ENCODE measurements at regions not wholly inside any gene's neighbourhood (a gene's known extent, or its start where the extent isn't known, plus 50 kb on each side); places are given as distances from the start of the nearest gene placed in this dataset.
A peak's percentile ranks its signal among the peaks of the same experiment; 100 is the strongest.

- no peaks in the 10 kb centered on the region for H3K9me3 ChIP-seq (ENCODE audit: low read depth)
- H3K36me3 ChIP-seq, result no peaks in the 10 kb centered on the region
- peak; percentile 21 to 65 for DNase-seq (ENCODE audit: low read depth in 1 of 2, low spot score in 1 of 2)
- H3K4me3 ChIP-seq, result no peak overlapping the region
- no peak overlapping the region for H3K27ac ChIP-seq
- no peak for TF ChIP-seq CTCF (IDR thresholded peaks at IDR 0.05; ENCODE audit: low read depth, low read length)
- H3K27me3 ChIP-seq, result no peaks in the 10 kb centered on the region
- H3K4me1 ChIP-seq (ENCODE audit: low read depth), result no peaks in the 10 kb centered on the region
These were observed 142.5 kb upstream of the TNS3 start for GRCh38 chr7:47724335-47724982.

GRCh38 chr7:47722126-47722525 lies 140.2 kb upstream of the TNS3 start:
- H3K9me3 ChIP-seq (ENCODE audit: low read depth), result no peaks in the 10 kb centered on the region
- H3K27ac ChIP-seq, result no peak overlapping the region
- TF ChIP-seq CTCF (IDR thresholded peaks at IDR 0.05; ENCODE audit: low read depth, low read length), result no peak
- no peak for DNase-seq (ENCODE audit: low read depth in 1 of 2, low spot score in 1 of 2)
- no peaks in the 10 kb centered on the region for H3K27me3 ChIP-seq
- H3K36me3 ChIP-seq, result no peaks in the 10 kb centered on the region
- no peaks in the 10 kb centered on the region for H3K4me1 ChIP-seq (ENCODE audit: low read depth)
- H3K4me3 ChIP-seq, result no peak overlapping the region

- Histone ChIP-seq H3K4me3 (no peak overlapping the region), H3K36me3 (no peaks in the 10 kb centered on the region), H3K9me3 (ENCODE audit: low read depth) (no peaks in the 10 kb centered on the region), H3K27me3 (no peaks in the 10 kb centered on the region), H3K4me1 (ENCODE audit: low read depth) (no peaks in the 10 kb centered on the region), H3K27ac (no peak overlapping the region)
- no peak for DNase-seq (ENCODE audit: low read depth in 1 of 2, low spot score in 1 of 2)
- no peak for TF ChIP-seq CTCF (IDR thresholded peaks at IDR 0.05; ENCODE audit: low read depth, low read length)
These were observed 139.8 kb upstream of the TNS3 start for GRCh38 chr7:47721670-47722069.

- no peaks in the 10 kb centered on the region for H3K4me1 ChIP-seq (ENCODE audit: low read depth)
- TF ChIP-seq CTCF (IDR thresholded peaks at IDR 0.05; ENCODE audit: low read depth, low read length), result no peak
- H3K36me3 ChIP-seq, result no peaks in the 10 kb centered on the region
- H3K27ac ChIP-seq, result no peak overlapping the region
- no peaks in the 10 kb centered on the region for H3K9me3 ChIP-seq (ENCODE audit: low read depth)
- H3K4me3 ChIP-seq, result no peak overlapping the region
- no peaks in the 10 kb centered on the region for H3K27me3 ChIP-seq
- DNase-seq (ENCODE audit: low read depth in 1 of 2, low spot score in 1 of 2), result no peak
These were observed 139.0 kb upstream of the TNS3 start for GRCh38 chr7:47720907-47721244.

GRCh38 chr7:47720141-47720906 lies 138.4 kb upstream of the TNS3 start:
- Histone ChIP-seq H3K27me3 (no peaks in the 10 kb centered on the region), H3K9me3 (ENCODE audit: low read depth) (no peaks in the 10 kb centered on the region), H3K4me3 (no peak overlapping the region), H3K4me1 (ENCODE audit: low read depth) (no peaks in the 10 kb centered on the region), H3K27ac (no peak overlapping the region), H3K36me3 (no peaks in the 10 kb centered on the region)
- no peak for TF ChIP-seq CTCF (IDR thresholded peaks at IDR 0.05; ENCODE audit: low read depth, low read length)
- DNase-seq (ENCODE audit: low read depth in 1 of 2, low spot score in 1 of 2), result peak in 1 of 2 donors; percentile 87
